Loucy (cell line): ENCODE measurements at regions not wholly inside any gene's neighbourhood (a gene's known extent, or its start where the extent isn't known, plus 50 kb on each side); places are given as distances from the start of the nearest gene placed in this dataset.

ENCODE experiments used
- H2AFZ ChIP-seq: fragments of 200-600 bp; sonication (generic); 2 replicates; pipeline ENCODE4 v1.6.0; 2016; ENCODE audit warnings: antibody characterized with exemption, mild to moderate bottlenecking, low read length, moderate library complexity
- H3F3A ChIP-seq: fragments of 200-600 bp; 2 replicates; pipeline ENCODE4 v1.6.0; 2016; ENCODE audit warnings: antibody characterized with exemption, low read depth, mild to moderate bottlenecking
- H3K27me3 ChIP-seq: fragments of 200-600 bp; sonication (generic); 2 replicates; pipeline ENCODE4 v1.6.1; 2014; ENCODE audit warnings: low read length, mild to moderate bottlenecking; ENCODE audit not compliant: insufficient read depth, poor library complexity, severe bottlenecking
- H3K36me3 ChIP-seq: fragments of 200-600 bp; sonication (generic); 2 replicates; pipeline ENCODE4 v1.6.1; 2016; ENCODE audit warnings: low read length; ENCODE audit not compliant: insufficient read depth
- H3K4me1 ChIP-seq: fragments of 200-600 bp; sonication (generic); 2 replicates; pipeline ENCODE4 v1.5.1; 2014; ENCODE audit warnings: low read length, mild to moderate bottlenecking; ENCODE audit not compliant: insufficient read depth, poor library complexity, severe bottlenecking
- H3K4me2 ChIP-seq: fragments of 200-600 bp; sonication (generic); 2 replicates; pipeline ENCODE4 v1.6.0; 2014; ENCODE audit warnings: antibody characterized with exemption, low read length, low read depth, mild to moderate bottlenecking; ENCODE audit not compliant: poor library complexity, severe bottlenecking
- H3K4me3 ChIP-seq: fragments of 200-600 bp; sonication (generic); 2 replicates; pipeline ENCODE4 v1.5.1; 2014; ENCODE audit warnings: low read length, mild to moderate bottlenecking, mixed read lengths; ENCODE audit not compliant: poor library complexity, severe bottlenecking
- H3K79me2 ChIP-seq: fragments of 200-600 bp; sonication (generic); 2 replicates; pipeline ENCODE4 v1.6.1; 2014; ENCODE audit warnings: low read length; ENCODE audit not compliant: insufficient read depth
- H3K9ac ChIP-seq: fragments of 200-600 bp; sonication (generic); 2 replicates; pipeline ENCODE4 v1.6.0; 2014; ENCODE audit warnings: mild to moderate bottlenecking, low read depth, low read length, moderate library complexity; ENCODE audit not compliant: poor library complexity, severe bottlenecking
- H3K9me2 ChIP-seq: fragments of 200-600 bp; sonication (generic); replicated peaks from 2 replicates; pipeline ENCODE4 v1.6.1; 2016; ENCODE audit warnings: low read depth, low read length, mixed read lengths
- H3K9me3 ChIP-seq: fragments of 200-600 bp; sonication (generic); 2 replicates; pipeline ENCODE4 v1.6.1; 2014; ENCODE audit warnings: mild to moderate bottlenecking, antibody characterized with exemption, low read length, low read depth; ENCODE audit not compliant: insufficient read depth
- H4K20me1 ChIP-seq: fragments of 200-600 bp; sonication (generic); 2 replicates; pipeline ENCODE4 v1.6.0; 2014; ENCODE audit warnings: antibody characterized with exemption, low read length, mild to moderate bottlenecking; ENCODE audit not compliant: insufficient read depth, poor library complexity, severe bottlenecking
- CTCF ChIP-seq: fragments of 200-600 bp; sonication (generic); conservative IDR thresholded peaks from 2 replicates; pipeline ENCODE4 v1.5.1; 2014; ENCODE audit warnings: mild to moderate bottlenecking, antibody characterized with exemption, low read length
- EZH2phosphoT487 ChIP-seq: fragments of 200-600 bp; IDR thresholded peaks from 2 replicates; pipeline ENCODE4 v1.6.1; 2018; ENCODE audit warnings: antibody characterized with exemption, mild to moderate bottlenecking, moderate library complexity, borderline replicate concordance

- Histone ChIP-seq H3K9ac (no peak overlapping the region), H3K36me3 (no peaks in the 10 kb centered on the region), H3K4me1 (peaks cover 16% of the 10 kb centered on the region), H3K9me2 (no peaks in the 10 kb centered on the region), H3F3A (no peaks in the 10 kb centered on the region), H2AFZ (no peak overlapping the region), H4K20me1 (no peaks in the 10 kb centered on the region), H3K4me2 (no peak overlapping the region), H3K9me3 (peaks cover 5% of the 10 kb centered on the region; the same call in 1 of the 2 replicates), H3K27me3 (no peaks in the 10 kb centered on the region), H3K79me2 (no peaks in the 10 kb centered on the region), H3K4me3 (no peak overlapping the region)
- no peak for TF ChIP-seq CTCF
- TF ChIP-seq EZH2phosphoT487: no peak
These were observed 109.1 kb upstream of the PLEKHG1 start for GRCh38 chr6:150490586-150490985.

GRCh38 chr6:150491131-150491810, 108.4 kb upstream of the PLEKHG1 start:
- H3K9me3 ChIP-seq: peaks cover 5% of the 10 kb centered on the region; the same call in 1 of the 2 replicates
- peak overlapping the region; percentile 30 for H3K4me2 ChIP-seq
- H3K4me3 ChIP-seq: no peak overlapping the region
- H3K79me2 ChIP-seq: no peaks in the 10 kb centered on the region
- no peak for TF ChIP-seq CTCF
- TF ChIP-seq EZH2phosphoT487: no peak
- no peak overlapping the region for H2AFZ ChIP-seq
- no peaks in the 10 kb centered on the region for H3K27me3 ChIP-seq
- H4K20me1 ChIP-seq: no peaks in the 10 kb centered on the region
- no peaks in the 10 kb centered on the region for H3K9me2 ChIP-seq
- H3F3A ChIP-seq: no peaks in the 10 kb centered on the region
- H3K36me3 ChIP-seq: no peaks in the 10 kb centered on the region
- H3K9ac ChIP-seq: no peak overlapping the region
- peaks cover 16% of the 10 kb centered on the region for H3K4me1 ChIP-seq

DNA sequence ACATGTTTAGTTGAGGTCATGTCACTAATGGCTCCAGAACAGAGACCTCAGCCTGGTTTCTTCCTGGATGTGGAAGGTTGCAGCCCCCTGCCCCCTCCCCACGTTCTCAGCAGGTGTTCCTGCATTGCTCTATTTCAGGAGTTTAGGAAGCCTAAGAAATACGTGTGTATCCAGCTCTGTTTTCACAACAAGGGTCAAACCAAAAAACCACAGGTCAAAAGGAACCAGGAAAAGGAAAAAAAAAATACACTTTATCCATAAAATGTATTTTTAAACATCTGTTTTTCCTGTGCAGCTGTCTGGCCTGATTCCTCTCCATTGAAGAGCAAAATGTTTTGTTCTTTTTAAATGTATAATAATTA, 107.9 kb upstream of the PLEKHG1 start:
- no peak overlapping the region for H2AFZ ChIP-seq
- no peaks in the 10 kb centered on the region for H3K9me2 ChIP-seq
- no peaks in the 10 kb centered on the region for H3K79me2 ChIP-seq
- H3K9me3 ChIP-seq: peaks cover 5% of the 10 kb centered on the region; the same call in 1 of the 2 replicates
- no peaks in the 10 kb centered on the region for H3F3A ChIP-seq
- no peaks in the 10 kb centered on the region for H3K27me3 ChIP-seq
- H3K4me3 ChIP-seq: no peak overlapping the region
- TF ChIP-seq CTCF (no peak), EZH2phosphoT487 (no peak)
- no peaks in the 10 kb centered on the region for H4K20me1 ChIP-seq
- peak overlapping the region; percentile 30 for H3K4me2 ChIP-seq
- H3K4me1 ChIP-seq: peaks cover 16% of the 10 kb centered on the region
- H3K36me3 ChIP-seq: no peaks in the 10 kb centered on the region
- no peak overlapping the region for H3K9ac ChIP-seq
